Ovary (tissue), 3 donors: ENCODE measurements at regions not wholly inside any gene's neighbourhood (a gene's known extent, or its start where the extent isn't known, plus 50 kb on each side); places are given as distances from the start of the nearest gene placed in this dataset.

Experiments
- CTCF ChIP-seq, 3 donors: fragments of 450-650 bp in 2 of 3; fragments of 200-600 bp in 1 of 3; IDR thresholded peaks; one replicate each; pipeline versions ENCODE4 v1.5.1 to v1.8.0; 2016 to 2022; ENCODE audit warnings: antibody characterized with exemption in 3 of 3, mild to moderate bottlenecking in 1 of 3
- EP300 ChIP-seq: sonication (generic); formaldehyde crosslinking; IDR thresholded peaks from one replicate; pipeline ENCODE4 v1.6.1; 2017; ENCODE audit warnings: antibody characterized with exemption
- POLR2A ChIP-seq: fragments of 450-650 bp; IDR thresholded peaks from one replicate; pipeline ENCODE4 v1.6.1; 2017; ENCODE audit warnings: antibody characterized with exemption, mild to moderate bottlenecking, moderate library complexity
- donor health status: DM: no; HTN: no; CAD: no.

- no peak for TF ChIP-seq CTCF (IDR thresholded peaks at IDR 0.05)
- no peak for TF ChIP-seq POLR2A
- no peak for TF ChIP-seq EP300
Observed at GRCh38 chr5:164679461-164679860, 1174.0 kb downstream of the MAT2B start.
